HUES48 (cell line): ENCODE measurements at regions not wholly inside any gene's neighbourhood (a gene's known extent, or its start where the extent isn't known, plus 50 kb on each side); places are given as distances from the start of the nearest gene placed in this dataset.

Experiments
- H3K27ac ChIP-seq: one replicate; pipeline ENCODE4 v1.7.0; 2013; ENCODE audit warnings: low read depth, low read length, inconsistent platforms
- H3K27me3 ChIP-seq: 2 replicates; pipeline ENCODE4 v1.6.1; 2013; ENCODE audit warnings: mild to moderate bottlenecking, low read length; ENCODE audit not compliant: control insufficient read depth, insufficient read depth
- H3K36me3 ChIP-seq: 2 replicates; pipeline ENCODE4 v1.6.1; 2013; ENCODE audit warnings: low read length; ENCODE audit not compliant: control insufficient read depth, insufficient read depth
- H3K4me1 ChIP-seq: 2 replicates; pipeline ENCODE4 v1.6.1; 2013; ENCODE audit warnings: mild to moderate bottlenecking, low read length; ENCODE audit not compliant: control insufficient read depth, insufficient read depth
- H3K4me3 ChIP-seq: 2 replicates; pipeline ENCODE4 v1.5.1; 2013; ENCODE audit warnings: mild to moderate bottlenecking, low read depth, low read length
- H3K9ac ChIP-seq: 2 replicates; pipeline ENCODE4 v1.6.1; 2013; ENCODE audit warnings: mild to moderate bottlenecking, low read depth, low read length, moderate library complexity
- H3K9me3 ChIP-seq: 2 replicates; pipeline ENCODE4 v1.6.1; 2013; ENCODE audit warnings: low read length; ENCODE audit not compliant: control insufficient read depth, insufficient read depth

GRCh38 chr10:128630787-128631252, 504.6 kb upstream of the MKI67 start:
- Histone ChIP-seq H3K9ac (no peak overlapping the region), H3K4me1 (peaks cover 15% of the 10 kb centered on the region), H3K9me3 (no peaks in the 10 kb centered on the region), H3K4me3 (no peak overlapping the region), H3K36me3 (no peaks in the 10 kb centered on the region), H3K27ac (no peak overlapping the region), H3K27me3 (no peaks in the 10 kb centered on the region)

- Histone ChIP-seq H3K4me3 (no peak overlapping the region), H3K4me1 (peaks cover 10% of the 10 kb centered on the region), H3K27ac (no peak overlapping the region), H3K9ac (no peak overlapping the region), H3K9me3 (no peaks in the 10 kb centered on the region), H3K36me3 (no peaks in the 10 kb centered on the region), H3K27me3 (no peaks in the 10 kb centered on the region)
Observed at GRCh38 chr10:128631801-128632241, 505.6 kb upstream of the MKI67 start.

GRCh38 chr10:128632694-128633093, 506.5 kb upstream of the MKI67 start:
- Histone ChIP-seq H3K4me3 (no peak overlapping the region), H3K27ac (no peak overlapping the region), H3K9ac (no peak overlapping the region)

GRCh38 chr10:128633864-128634540, 507.8 kb upstream of the MKI67 start:
- H3K4me1 ChIP-seq = peaks cover 10% of the 10 kb centered on the region
- H3K27me3 ChIP-seq = no peaks in the 10 kb centered on the region
- H3K4me3 ChIP-seq = no peak overlapping the region
- no peaks in the 10 kb centered on the region; the same call in 1 of the 2 replicates for H3K9me3 ChIP-seq
- no peak overlapping the region for H3K9ac ChIP-seq
- H3K36me3 ChIP-seq = no peaks in the 10 kb centered on the region
- H3K27ac ChIP-seq = no peak overlapping the region

More at GRCh38 chr10:128632694-128633093, 506.5 kb upstream of the MKI67 start:
- Histone ChIP-seq H3K4me1 (peaks cover 10% of the 10 kb centered on the region), H3K27me3 (no peaks in the 10 kb centered on the region), H3K36me3 (no peaks in the 10 kb centered on the region), H3K9me3 (no peaks in the 10 kb centered on the region)

GRCh38 chr10:128642023-128642422, 515.8 kb upstream of the MKI67 start:
- Histone ChIP-seq H3K36me3 (no peaks in the 10 kb centered on the region), H3K27ac (no peak overlapping the region), H3K4me3 (no peak overlapping the region), H3K9me3 (no peaks in the 10 kb centered on the region; the same call in 1 of the 2 replicates), H3K9ac (no peak overlapping the region), H3K27me3 (no peaks in the 10 kb centered on the region), H3K4me1 (no peaks in the 10 kb centered on the region)

GRCh38 chr10:128642502-128642901, 516.3 kb upstream of the MKI67 start:
- no peak overlapping the region for H3K4me3 ChIP-seq
- H3K4me1 ChIP-seq = no peaks in the 10 kb centered on the region
- H3K9me3 ChIP-seq = no peaks in the 10 kb centered on the region; the same call in 1 of the 2 replicates
- H3K27ac ChIP-seq = no peak overlapping the region
- H3K9ac ChIP-seq = no peak overlapping the region
- no peaks in the 10 kb centered on the region for H3K27me3 ChIP-seq
- no peaks in the 10 kb centered on the region for H3K36me3 ChIP-seq

GRCh38 chr10:128643658-128644057, 517.4 kb upstream of the MKI67 start:
- no peak overlapping the region for H3K4me3 ChIP-seq
- no peaks in the 10 kb centered on the region for H3K4me1 ChIP-seq
- no peak overlapping the region for H3K27ac ChIP-seq
- no peak overlapping the region for H3K9ac ChIP-seq
- no peaks in the 10 kb centered on the region for H3K27me3 ChIP-seq
- H3K36me3 ChIP-seq = no peaks in the 10 kb centered on the region
- no peaks in the 10 kb centered on the region; the same call in 1 of the 2 replicates for H3K9me3 ChIP-seq

GRCh38 chr10:128645486-128645885, 519.3 kb upstream of the MKI67 start:
- Histone ChIP-seq H3K27me3 (no peaks in the 10 kb centered on the region), H3K4me3 (no peak overlapping the region), H3K4me1 (no peaks in the 10 kb centered on the region), H3K9me3 (no peaks in the 10 kb centered on the region), H3K9ac (no peak overlapping the region), H3K36me3 (no peaks in the 10 kb centered on the region), H3K27ac (no peak overlapping the region)

- no peaks in the 10 kb centered on the region for H3K27me3 ChIP-seq
- no peak overlapping the region for H3K27ac ChIP-seq
- H3K9ac ChIP-seq = no peak overlapping the region
- H3K4me1 ChIP-seq = no peaks in the 10 kb centered on the region
- no peak overlapping the region for H3K4me3 ChIP-seq
- no peaks in the 10 kb centered on the region for H3K9me3 ChIP-seq
- no peaks in the 10 kb centered on the region for H3K36me3 ChIP-seq
Observed at GRCh38 chr10:128646956-128647355, 520.7 kb upstream of the MKI67 start.

GRCh38 chr10:128657548-128657947, 531.3 kb upstream of the MKI67 start:
- Histone ChIP-seq H3K27me3 (no peaks in the 10 kb centered on the region), H3K36me3 (no peaks in the 10 kb centered on the region), H3K27ac (no peak overlapping the region), H3K9me3 (no peaks in the 10 kb centered on the region), H3K4me3 (no peak overlapping the region), H3K4me1 (no peaks in the 10 kb centered on the region), H3K9ac (no peak overlapping the region)

GRCh38 chr10:128660726-128661125, 534.5 kb upstream of the MKI67 start:
- Histone ChIP-seq H3K27me3 (no peaks in the 10 kb centered on the region), H3K4me1 (no peaks in the 10 kb centered on the region), H3K4me3 (no peak overlapping the region), H3K36me3 (no peaks in the 10 kb centered on the region), H3K9ac (no peak overlapping the region), H3K9me3 (0 out of 2 replicates have a peak, but pooled peaks cover 6% of the 10 kb centered on the region), H3K27ac (no peak overlapping the region)
